Endothelial cell (in vitro differentiated cells): ENCODE measurements at regions not wholly inside any gene's neighbourhood (a gene's known extent, or its start where the extent isn't known, plus 50 kb on each side); places are given as distances from the start of the nearest gene placed in this dataset.
"Not testable (repeated sequence)": the region's sequence is repeated elsewhere in the genome, so short reads cannot be mapped to it uniquely, and the experiment has no call there.

ENCODE experiments used
- DNase-seq: peaks from one replicate; pipeline ENCODE4 v3.0.0; 2021; ENCODE audit warnings: low spot score
- H3K27ac Mint-ChIP-seq: one replicate; pipeline ENCODE4 v1.8.0; 2021; ENCODE audit warnings: mixed read lengths, inconsistent platforms; ENCODE audit not compliant: unreplicated experiment
- H3K27me3 Mint-ChIP-seq: one replicate; pipeline ENCODE4 v1.8.0; 2021; ENCODE audit warnings: mild to moderate bottlenecking, moderate library complexity, mixed read lengths, inconsistent platforms; ENCODE audit not compliant: unreplicated experiment
- H3K36me3 Mint-ChIP-seq: one replicate; pipeline ENCODE4 v1.8.0; 2021; ENCODE audit warnings: mild to moderate bottlenecking, low read depth, mixed read lengths, inconsistent platforms; ENCODE audit not compliant: unreplicated experiment
- H3K4me1 Mint-ChIP-seq: one replicate; pipeline ENCODE4 v1.8.0; 2021; ENCODE audit warnings: mild to moderate bottlenecking, mixed read lengths, inconsistent platforms; ENCODE audit not compliant: unreplicated experiment
- H3K4me3 Mint-ChIP-seq: one replicate; pipeline ENCODE4 v1.8.0; 2021; ENCODE audit warnings: mild to moderate bottlenecking, mixed read lengths, inconsistent platforms; ENCODE audit not compliant: unreplicated experiment
- H3K9me3 Mint-ChIP-seq: one replicate; pipeline ENCODE4 v1.8.0; 2021; ENCODE audit warnings: mixed read lengths, inconsistent platforms; ENCODE audit not compliant: unreplicated experiment
- CTCF ChIP-seq: fragments of 200-600 bp; sonication (generic); IDR thresholded peaks from one replicate; pipeline ENCODE4 v1.5.0; 2021; ENCODE audit warnings: antibody characterized with exemption; ENCODE audit not compliant: unreplicated experiment

GRCh38 chr19:14320253-14320652 lies 61.0 kb upstream of the ADGRE5 start:
- no peaks in the 10 kb centered on the region for H3K36me3 Mint-ChIP-seq
- TF ChIP-seq CTCF = no peak
- peaks cover 2% of the 10 kb centered on the region for H3K27me3 Mint-ChIP-seq
- DNase-seq = no peak
- H3K9me3 Mint-ChIP-seq = no peaks in the 10 kb centered on the region
- no peak overlapping the region for H3K27ac Mint-ChIP-seq
- H3K4me1 Mint-ChIP-seq = no peaks in the 10 kb centered on the region
- H3K4me3 Mint-ChIP-seq = no peak overlapping the region

- not testable (repeated sequence) for H3K27ac Mint-ChIP-seq, H3K27me3 Mint-ChIP-seq, DNase-seq, H3K4me1 Mint-ChIP-seq, H3K4me3 Mint-ChIP-seq, H3K9me3 Mint-ChIP-seq, H3K36me3 Mint-ChIP-seq
Observed at GRCh38 chr19:14319720-14320119, 61.5 kb upstream of the ADGRE5 start.

- H3K9me3 Mint-ChIP-seq = no peaks in the 10 kb centered on the region
- no peaks in the 10 kb centered on the region for H3K36me3 Mint-ChIP-seq
- peak; percentile 23 for DNase-seq
- no peak overlapping the region for H3K27ac Mint-ChIP-seq
- H3K27me3 Mint-ChIP-seq = peaks cover 2% of the 10 kb centered on the region
- no peaks in the 10 kb centered on the region for H3K4me1 Mint-ChIP-seq
- no peak for TF ChIP-seq CTCF
- H3K4me3 Mint-ChIP-seq = no peak overlapping the region
Observed at GRCh38 chr19:14318873-14319272, 62.4 kb upstream of the ADGRE5 start.

- Mint-ChIP-seq H3K27me3 (peaks cover 2% of the 10 kb centered on the region), H3K4me1 (no peaks in the 10 kb centered on the region), H3K9me3 (no peaks in the 10 kb centered on the region), H3K4me3 (no peak overlapping the region), H3K36me3 (no peaks in the 10 kb centered on the region), H3K27ac (no peak overlapping the region)
- DNase-seq = no peak
- no peak for TF ChIP-seq CTCF
Observed at GRCh38 chr19:14317157-14317556, 64.1 kb upstream of the ADGRE5 start.

- Mint-ChIP-seq H3K9me3 (no peaks in the 10 kb centered on the region), H3K27me3 (peaks cover 2% of the 10 kb centered on the region), H3K36me3 (no peaks in the 10 kb centered on the region), H3K4me3 (no peak overlapping the region), H3K27ac (no peak overlapping the region), H3K4me1 (no peaks in the 10 kb centered on the region)
- TF ChIP-seq CTCF = no peak
- DNase-seq = no peak
Observed at GRCh38 chr19:14315433-14315832, 65.8 kb upstream of the ADGRE5 start.

- no peak for TF ChIP-seq CTCF
- DNase-seq = no peak
- Mint-ChIP-seq H3K9me3 (no peaks in the 10 kb centered on the region), H3K4me3 (no peak overlapping the region), H3K27me3 (peaks cover 2% of the 10 kb centered on the region), H3K27ac (no peak overlapping the region), H3K36me3 (no peaks in the 10 kb centered on the region), H3K4me1 (no peaks in the 10 kb centered on the region)
Observed at GRCh38 chr19:14310055-14310454, 71.2 kb upstream of the ADGRE5 start.
